ENCODE measurements at regions not wholly inside any gene's neighbourhood (a gene's known extent, or its start where the extent isn't known, plus 50 kb on each side); places are given as distances from the start of the nearest gene placed in this dataset.
"Not testable (repeated sequence)": the region's sequence is repeated elsewhere in the genome, so short reads cannot be mapped to it uniquely, and the experiment has no call there.

DNA sequence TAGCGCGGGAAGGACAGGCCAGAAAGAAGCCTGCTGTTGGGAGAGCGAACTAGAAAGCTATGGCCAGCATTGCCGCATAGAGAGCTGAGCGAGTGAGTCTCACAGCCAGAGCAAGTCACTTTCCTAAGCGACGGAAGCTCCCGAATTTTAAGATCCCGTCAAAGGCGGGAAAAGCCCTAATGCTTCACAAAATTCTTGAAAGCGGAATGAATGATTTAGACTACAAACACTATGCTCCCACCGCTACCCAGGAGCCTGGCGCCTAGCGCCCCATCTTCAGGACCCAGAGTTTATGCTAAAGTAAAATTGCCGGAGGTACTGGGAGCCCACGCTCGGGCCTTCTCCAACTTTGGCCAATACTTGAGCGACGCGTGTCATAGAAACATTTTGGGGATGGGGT is 409.9 kb upstream of the ESRRG start:
- Histone ChIP-seq H3K36me3 (no peaks in the 10 kb centered on the region), H3K27ac (no peak overlapping the region), H3K27me3 (peaks cover 0 to 69% (median 17%) of the 10 kb centered on the region in 4 donors), H3K4me3 (no peak overlapping the region), H3K4me1 (peaks cover 0 to 42% (median 12%) of the 10 kb centered on the region in 3 donors), H3K9me3 (no peaks in the 10 kb centered on the region)
- no peak for TF ChIP-seq POLR2A (IDR thresholded peaks at IDR 0.05)
- TF ChIP-seq, protein P1, sequence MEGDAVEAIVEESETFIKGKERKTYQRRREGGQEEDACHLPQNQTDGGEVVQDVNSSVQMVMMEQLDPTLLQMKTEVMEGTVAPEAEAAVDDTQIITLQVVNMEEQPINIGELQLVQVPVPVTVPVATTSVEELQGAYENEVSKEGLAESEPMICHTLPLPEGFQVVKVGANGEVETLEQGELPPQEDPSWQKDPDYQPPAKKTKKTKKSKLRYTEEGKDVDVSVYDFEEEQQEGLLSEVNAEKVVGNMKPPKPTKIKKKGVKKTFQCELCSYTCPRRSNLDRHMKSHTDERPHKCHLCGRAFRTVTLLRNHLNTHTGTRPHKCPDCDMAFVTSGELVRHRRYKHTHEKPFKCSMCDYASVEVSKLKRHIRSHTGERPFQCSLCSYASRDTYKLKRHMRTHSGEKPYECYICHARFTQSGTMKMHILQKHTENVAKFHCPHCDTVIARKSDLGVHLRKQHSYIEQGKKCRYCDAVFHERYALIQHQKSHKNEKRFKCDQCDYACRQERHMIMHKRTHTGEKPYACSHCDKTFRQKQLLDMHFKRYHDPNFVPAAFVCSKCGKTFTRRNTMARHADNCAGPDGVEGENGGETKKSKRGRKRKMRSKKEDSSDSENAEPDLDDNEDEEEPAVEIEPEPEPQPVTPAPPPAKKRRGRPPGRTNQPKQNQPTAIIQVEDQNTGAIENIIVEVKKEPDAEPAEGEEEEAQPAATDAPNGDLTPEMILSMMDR (IDR thresholded peaks at IDR 0.05) = no peak
- intact Hi-C loops (cut with DNase I) = no loop called here
- WGBS, 2 donors = 77 to 82% methylated on average over 16 to 19 of the region's 20 CpGs
- no peak for DNase-seq

DNA sequence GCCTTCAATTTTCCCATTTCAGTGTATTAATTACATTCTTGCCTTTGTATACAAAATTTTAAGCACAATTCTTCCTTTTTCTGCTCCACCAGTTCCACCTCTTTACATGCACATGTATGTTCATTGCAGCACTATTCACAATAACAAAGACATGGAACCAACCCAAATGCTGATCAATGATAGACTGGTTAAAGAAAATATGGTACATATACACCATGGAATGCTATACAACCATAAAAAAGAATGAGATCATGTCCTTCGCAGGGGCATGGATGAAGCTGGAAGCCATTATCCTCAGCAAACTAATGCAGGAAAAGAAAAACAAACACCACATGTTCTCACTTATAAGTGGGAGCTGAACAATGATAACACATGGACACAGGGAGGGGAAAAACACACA is 400.1 kb upstream of the ESRRG start:
- 70 to 100% methylated on average over 1 of the region's 1 CpG for WGBS, 2 donors
- H3K4me3 ChIP-seq; intact Hi-C loops (cut with DNase I); DNase-seq; H3K36me3 ChIP-seq; H3K27ac ChIP-seq; H3K27me3 ChIP-seq; H3K4me1 ChIP-seq; H3K9me3 ChIP-seq: not testable (repeated sequence)

DNA sequence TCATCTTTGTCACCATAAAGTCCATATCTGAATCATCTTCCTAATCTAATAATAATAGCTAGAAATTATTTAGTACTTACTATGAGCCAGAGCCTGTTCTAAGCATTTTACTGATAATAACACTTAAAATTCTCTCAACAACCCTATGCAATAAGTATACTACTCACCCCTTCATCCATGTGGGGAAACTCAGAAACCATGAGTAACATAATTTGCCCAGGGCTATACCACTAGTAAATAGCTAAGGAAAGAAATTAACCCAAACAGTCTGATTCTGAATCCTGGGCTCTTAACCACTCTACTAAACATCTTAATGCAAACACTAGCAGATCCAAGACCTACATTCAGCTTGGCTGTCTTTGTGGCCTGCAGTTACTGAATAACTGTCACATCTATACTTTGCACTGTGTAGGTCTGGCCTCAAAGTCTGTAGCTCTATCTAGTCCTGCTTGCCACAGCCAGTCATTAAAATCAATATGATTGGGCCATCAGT is 394.8 kb upstream of the ESRRG start:
- no peak for DNase-seq

DNA sequence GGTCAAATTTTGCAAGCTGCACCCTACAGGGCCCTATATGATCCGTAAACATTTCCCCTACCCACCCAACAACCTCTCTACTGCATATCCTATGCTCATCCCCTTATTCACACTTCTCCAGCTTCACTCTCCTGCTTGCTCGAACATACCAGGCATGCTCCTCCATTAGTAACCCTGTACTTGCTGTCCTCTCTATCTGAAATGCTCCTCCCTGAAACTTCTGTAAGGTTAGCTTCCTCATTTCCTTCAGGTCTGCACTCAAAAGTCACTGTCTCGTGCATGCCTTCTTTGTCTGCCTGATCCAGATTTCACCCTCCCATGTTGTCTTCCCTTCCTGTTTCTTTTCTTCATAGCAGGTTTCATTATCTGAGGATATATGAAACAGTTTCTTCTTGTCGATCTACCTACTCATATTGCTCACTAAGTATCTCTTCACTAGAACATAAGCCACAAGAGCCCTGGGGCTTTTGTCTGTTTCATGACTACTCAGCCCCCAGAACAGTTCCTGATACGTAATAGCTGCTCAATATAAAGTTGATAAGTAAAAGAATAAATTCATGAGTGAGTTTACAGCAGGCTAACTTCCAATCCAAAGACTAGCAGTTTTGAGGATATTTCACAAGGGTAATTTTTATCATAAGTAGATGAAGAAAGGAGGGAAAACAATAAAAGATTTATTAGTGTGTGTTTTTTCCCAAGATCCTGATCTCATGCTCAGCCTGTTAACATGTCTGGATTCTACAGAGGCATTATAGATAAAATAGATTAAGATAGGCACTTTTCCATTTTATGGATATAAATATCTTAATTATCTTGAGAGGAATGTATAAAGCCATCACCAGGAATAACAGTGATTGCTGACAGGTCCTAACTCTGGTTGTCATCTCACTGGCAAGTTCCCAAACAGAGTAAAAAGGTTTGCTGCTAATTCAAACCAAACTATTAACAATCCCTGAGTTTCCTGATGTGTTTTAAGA is 392.5 kb upstream of the ESRRG start:
- H3K9me3 ChIP-seq = no peaks in the 10 kb centered on the region
- intact Hi-C loops (cut with DNase I) = no loop called here
- WGBS, 2 donors = 65 to 69% methylated on average over 5 of the region's 5 CpGs

More for the DNA sequence above, 394.8 kb upstream of the ESRRG start:
- no peak for TF ChIP-seq POLR2A (IDR thresholded peaks at IDR 0.05)
- TF ChIP-seq, protein P1 (IDR thresholded peaks at IDR 0.05) = no peak
- H3K27me3 ChIP-seq = peaks cover 0 to 42% (median 0%) of the 10 kb centered on the region in 4 donors
- H3K36me3 ChIP-seq = no peaks in the 10 kb centered on the region
- H3K27ac ChIP-seq = no peak overlapping the region
- no peaks in the 10 kb centered on the region for H3K9me3 ChIP-seq
- H3K4me1 ChIP-seq = peaks cover 0 to 8% (median 0%) of the 10 kb centered on the region in 3 donors
- intact Hi-C loops (cut with DNase I) = no loop called here
- H3K4me3 ChIP-seq = no peak overlapping the region

DNA sequence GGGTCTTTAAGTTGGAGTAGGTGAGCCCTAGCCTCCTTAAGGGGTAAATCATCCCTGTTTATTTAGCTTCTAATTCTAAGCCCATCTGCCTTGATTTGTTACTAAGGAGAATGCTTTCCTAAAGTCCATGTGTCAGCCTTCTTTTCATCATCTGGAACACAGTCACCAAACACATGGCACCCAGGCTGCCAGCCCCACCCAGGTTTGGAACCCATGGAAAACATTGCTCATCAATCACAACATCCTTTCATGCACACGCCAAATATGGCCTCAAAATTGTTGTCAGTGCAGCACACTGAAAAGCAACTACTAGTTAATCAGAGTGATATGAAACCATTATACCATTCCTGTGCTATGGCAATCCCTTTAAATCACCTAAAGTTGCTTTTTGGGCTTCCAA is 386.7 kb upstream of the ESRRG start:
- TF ChIP-seq POLR2A (IDR thresholded peaks at IDR 0.05) = no peak
- TF ChIP-seq, protein P1 (IDR thresholded peaks at IDR 0.05) = no peak
- H3K27ac ChIP-seq = no peak overlapping the region
- H3K4me3 ChIP-seq = no peak overlapping the region
- H3K4me1 ChIP-seq = no peaks in the 10 kb centered on the region
- peaks cover 0 to 58% (median 0%) of the 10 kb centered on the region in 4 donors for H3K27me3 ChIP-seq
- no peaks in the 10 kb centered on the region for H3K36me3 ChIP-seq
- no peak for DNase-seq
- H3K9me3 ChIP-seq = no peaks in the 10 kb centered on the region
- intact Hi-C loops (cut with DNase I) = no loop called here
- WGBS, 2 donors = 40 to 42% methylated on average over 1 of the region's 1 CpG

More for the DNA sequence above, 392.5 kb upstream of the ESRRG start:
- no peaks in the 10 kb centered on the region for H3K36me3 ChIP-seq
- peaks cover 0 to 8% (median 0%) of the 10 kb centered on the region in 3 donors for H3K4me1 ChIP-seq
- H3K27ac ChIP-seq = no peak overlapping the region
- peaks cover 0 to 57% (median 0%) of the 10 kb centered on the region in 4 donors for H3K27me3 ChIP-seq
- no peak overlapping the region for H3K4me3 ChIP-seq
- DNase-seq = no peak
- TF ChIP-seq, protein P1 (IDR thresholded peaks at IDR 0.05) = no peak
- no peak for TF ChIP-seq POLR2A (IDR thresholded peaks at IDR 0.05)
